Trophoblast cell (in vitro differentiated cells and primary cell): ENCODE measurements at regions not wholly inside any gene's neighbourhood (a gene's known extent, or its start where the extent isn't known, plus 50 kb on each side); places are given as distances from the start of the nearest gene placed in this dataset.

ENCODE experiments used
- DNase-seq, 2 donors: peaks; one replicate each; pipeline ENCODE4 v3.0.0-alpha.2; 2016
- H2AFZ ChIP-seq: 2 replicates; pipeline ENCODE4 v1.6.1; 2013; ENCODE audit warnings: low read length, moderate library complexity, mild to moderate bottlenecking; ENCODE audit not compliant: insufficient read depth, poor library complexity
- H2AK5ac ChIP-seq: 2 replicates; pipeline ENCODE4 v1.6.1; 2013; ENCODE audit warnings: mild to moderate bottlenecking, low read length
- H2BK120ac ChIP-seq: 2 replicates; pipeline ENCODE4 v1.6.1; 2013; ENCODE audit warnings: low read length, mild to moderate bottlenecking, moderate library complexity; ENCODE audit not compliant: insufficient read depth, poor library complexity
- H2BK12ac ChIP-seq: 2 replicates; pipeline ENCODE4 v1.6.1; 2013; ENCODE audit warnings: mild to moderate bottlenecking, low read length, moderate library complexity
- H2BK5ac ChIP-seq: 2 replicates; pipeline ENCODE4 v1.6.1; 2013; ENCODE audit warnings: low read length, low read depth, moderate library complexity, mild to moderate bottlenecking; ENCODE audit not compliant: poor library complexity
- H3K14ac ChIP-seq: 2 replicates; pipeline ENCODE4 v1.6.1; 2013; ENCODE audit warnings: mild to moderate bottlenecking, low read length
- H3K18ac ChIP-seq: 2 replicates; pipeline ENCODE4 v1.6.1; 2013; ENCODE audit warnings: mild to moderate bottlenecking, low read length
- H3K23ac ChIP-seq: 2 replicates; pipeline ENCODE4 v1.6.1; 2013; ENCODE audit warnings: low read length
- H3K27ac ChIP-seq: 2 replicates; pipeline ENCODE4 v1.5.1; 2013; ENCODE audit warnings: low read depth, mild to moderate bottlenecking, inconsistent platforms, low read length, moderate library complexity
- H3K27me3 ChIP-seq: 2 replicates; pipeline ENCODE4 v1.6.1; 2013; ENCODE audit warnings: inconsistent platforms, mild to moderate bottlenecking, low read length, moderate library complexity; ENCODE audit not compliant: insufficient read depth
- H3K36me3 ChIP-seq, 2 experiments: 1 replicate in 1 of 2; 2 replicates in 1 of 2; pipeline ENCODE4 v1.6.1; 2013; ENCODE audit warnings: low read length in 2 of 2, mild to moderate bottlenecking in 2 of 2, moderate library complexity in 1 of 2; ENCODE audit not compliant: insufficient read depth in 2 of 2, control insufficient read depth in 1 of 2
- H3K4ac ChIP-seq: 2 replicates; pipeline ENCODE4 v1.6.1; 2013; ENCODE audit warnings: low read depth, mild to moderate bottlenecking, low read length, moderate library complexity
- H3K4me1 ChIP-seq, 2 experiments: 1 replicate in 1 of 2; 2 replicates in 1 of 2; pipeline ENCODE4 v1.6.1; 2013; ENCODE audit warnings: low read length in 2 of 2, mild to moderate bottlenecking in 2 of 2, moderate library complexity in 1 of 2; ENCODE audit not compliant: insufficient read depth in 2 of 2, control insufficient read depth in 1 of 2
- H3K4me2 ChIP-seq: 2 replicates; pipeline ENCODE4 v1.6.1; 2013; ENCODE audit warnings: inconsistent platforms, mild to moderate bottlenecking, low read length, moderate library complexity
- H3K4me3 ChIP-seq: 2 replicates; pipeline ENCODE4 v1.5.1; 2013; ENCODE audit warnings: mild to moderate bottlenecking, low read depth, low read length, inconsistent platforms
- H3K79me1 ChIP-seq: one replicate; pipeline ENCODE4 v1.6.1; 2013; ENCODE audit warnings: low read length
- H3K79me2 ChIP-seq: 2 replicates; pipeline ENCODE4 v1.6.1; 2013; ENCODE audit warnings: low read length, mild to moderate bottlenecking; ENCODE audit not compliant: control insufficient read depth, insufficient read depth, poor library complexity
- H3K9ac ChIP-seq: 2 replicates; pipeline ENCODE4 v1.6.1; 2013; ENCODE audit warnings: mild to moderate bottlenecking, low read length
- H3K9me3 ChIP-seq: 2 replicates; pipeline ENCODE4 v1.6.1; 2013; ENCODE audit warnings: low read depth, mild to moderate bottlenecking, control low read depth, inconsistent platforms, low read length; ENCODE audit not compliant: insufficient read depth
- H4K12ac ChIP-seq: 2 replicates; pipeline ENCODE4 v1.6.1; 2013; ENCODE audit warnings: low read depth, mild to moderate bottlenecking, low read length, moderate library complexity
- H4K8ac ChIP-seq: 2 replicates; pipeline ENCODE4 v1.6.1; 2013; ENCODE audit warnings: low read depth, mild to moderate bottlenecking, low read length, moderate library complexity
- H4K91ac ChIP-seq: one replicate; pipeline ENCODE4 v1.6.1; 2013; ENCODE audit warnings: low read depth, mild to moderate bottlenecking, low read length, moderate library complexity
- WGBS: extraction: QIAGEN DNeasy Blood & Tissue Kit; methylation state at CpG from one replicate; pipeline ENCODE4 v1.1.7; 2013; ENCODE audit warnings: missing lambda C conversion rate; ENCODE audit not compliant: insufficient read length, insufficient coverage; ENCODE audit errors: extremely low coverage; 5-methylcytosine and 5-hydroxymethylcytosine counted together

- Histone ChIP-seq H2BK120ac (no peak overlapping the region), H3K23ac (no peak overlapping the region), H4K91ac (no peak overlapping the region), H2AFZ (no peak overlapping the region), H3K14ac (no peak overlapping the region), H3K18ac (no peak overlapping the region), H3K36me3 (no peaks in the 10 kb centered on the region), H3K4me3 (no peak overlapping the region), H3K4me1 (peaks cover 0 to 4% of the 10 kb centered on the region in 2 experiments), H3K4ac (no peak overlapping the region), H2BK5ac (no peak overlapping the region), H3K79me1 (no peaks in the 10 kb centered on the region), H3K79me2 (no peaks in the 10 kb centered on the region), H3K9me3 (peaks cover 18% of the 10 kb centered on the region), H2AK5ac (no peak overlapping the region), H3K27me3 (no peaks in the 10 kb centered on the region), H4K8ac (no peak overlapping the region), H4K12ac (no peak overlapping the region), H3K27ac (no peak overlapping the region), H3K4me2 (no peak overlapping the region), H2BK12ac (no peak overlapping the region), H3K9ac (no peak overlapping the region)
- DNase-seq, result no peak
- no CpG with 5 or more reads among the region's 19 CpGs for WGBS
These were observed 90.5 kb upstream of the ZNF469 start for GRCh38 chr16:88292007-88292970.

GRCh38 chr16:88293097-88293496 lies 89.7 kb upstream of the ZNF469 start:
- no peak overlapping the region for H4K8ac ChIP-seq
- H3K14ac ChIP-seq, result no peak overlapping the region
- H3K27me3 ChIP-seq, result no peaks in the 10 kb centered on the region
- H3K9me3 ChIP-seq, result peaks cover 16% of the 10 kb centered on the region
- no peaks in the 10 kb centered on the region for H3K79me2 ChIP-seq
- no peak overlapping the region for H3K9ac ChIP-seq
- WGBS, result 100% methylated on average over 2 of the region's 4 CpGs
- H3K27ac ChIP-seq, result no peak overlapping the region
- no peak overlapping the region for H2BK12ac ChIP-seq
- no peak overlapping the region for H3K18ac ChIP-seq
- no peak overlapping the region for H2AFZ ChIP-seq
- H3K36me3 ChIP-seq, result no peaks in the 10 kb centered on the region
- no peak overlapping the region for H3K4me3 ChIP-seq
- no peak overlapping the region for H2BK5ac ChIP-seq
- H3K4ac ChIP-seq, result no peak overlapping the region
- H3K23ac ChIP-seq, result no peak overlapping the region
- H2BK120ac ChIP-seq, result no peak overlapping the region
- no peak overlapping the region for H2AK5ac ChIP-seq
- no peak for DNase-seq
- H3K4me1 ChIP-seq, result peaks cover 0 to 4% of the 10 kb centered on the region in 2 experiments
- no peaks in the 10 kb centered on the region for H3K79me1 ChIP-seq
- no peak overlapping the region for H4K12ac ChIP-seq
- H4K91ac ChIP-seq, result no peak overlapping the region
- H3K4me2 ChIP-seq, result no peak overlapping the region

DNA sequence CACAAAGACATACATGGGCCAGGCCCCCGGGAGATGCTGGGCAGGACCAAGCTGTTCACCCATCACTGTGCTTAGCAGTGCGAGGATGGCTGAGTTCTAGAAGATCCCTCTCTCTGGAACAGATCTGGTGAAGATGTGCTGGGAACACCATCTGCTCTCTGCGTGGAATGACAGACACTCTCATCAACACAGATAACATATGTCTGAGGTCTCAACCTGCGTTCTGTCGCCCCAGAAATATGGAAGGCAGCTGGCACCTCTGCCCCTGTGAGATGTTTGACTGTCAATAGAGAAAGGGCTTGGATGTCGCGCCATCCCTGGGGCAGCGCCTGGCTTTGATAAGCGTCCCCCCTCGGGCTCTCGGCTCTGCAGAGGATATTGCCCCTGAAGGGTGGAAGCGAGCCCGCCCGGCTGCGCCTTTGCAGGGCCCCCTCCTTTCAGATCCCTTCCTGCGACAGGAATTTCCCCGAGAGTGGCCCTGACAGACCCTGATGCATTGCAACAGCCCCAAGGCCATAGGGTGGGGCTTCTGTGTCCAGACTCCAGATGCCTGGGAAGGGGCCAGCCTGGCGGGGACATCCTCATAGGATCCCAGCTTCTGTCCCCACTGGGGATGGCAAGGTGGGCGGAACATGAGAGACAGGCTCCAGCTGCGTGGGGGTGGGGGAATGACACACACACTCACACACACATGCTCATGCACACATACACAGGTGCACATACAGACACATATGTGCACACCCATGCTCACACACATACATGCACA lies 86.9 kb upstream of the ZNF469 start:
- H2AK5ac ChIP-seq, result no peak overlapping the region
- no peak overlapping the region for H2BK120ac ChIP-seq
- peaks cover 14% of the 10 kb centered on the region for H3K9me3 ChIP-seq
- no peaks in the 10 kb centered on the region for H3K79me2 ChIP-seq
- peaks cover 4 to 13% of the 10 kb centered on the region in 2 experiments for H3K4me1 ChIP-seq
- no peak overlapping the region for H4K8ac ChIP-seq
- no peak overlapping the region for H4K12ac ChIP-seq
- no peak overlapping the region for H3K14ac ChIP-seq
- no peak overlapping the region for H2BK12ac ChIP-seq
- no peak overlapping the region for H3K4ac ChIP-seq
- no peak overlapping the region for H2BK5ac ChIP-seq
- H4K91ac ChIP-seq, result no peak overlapping the region
- no CpG with 5 or more reads among the region's 20 CpGs for WGBS
- no peak overlapping the region for H3K18ac ChIP-seq
- H2AFZ ChIP-seq, result no peak overlapping the region
- DNase-seq, result no peak
- peak overlapping the region; percentile 11 for H3K23ac ChIP-seq
- peaks cover 5% of the 10 kb centered on the region for H3K79me1 ChIP-seq
- no peak overlapping the region for H3K27ac ChIP-seq
- H3K4me2 ChIP-seq, result no peak overlapping the region
- H3K36me3 ChIP-seq, result no peaks in the 10 kb centered on the region
- H3K27me3 ChIP-seq, result no peaks in the 10 kb centered on the region
- peak overlapping the region; percentile 38 for H3K4me3 ChIP-seq
- no peak overlapping the region for H3K9ac ChIP-seq

DNA sequence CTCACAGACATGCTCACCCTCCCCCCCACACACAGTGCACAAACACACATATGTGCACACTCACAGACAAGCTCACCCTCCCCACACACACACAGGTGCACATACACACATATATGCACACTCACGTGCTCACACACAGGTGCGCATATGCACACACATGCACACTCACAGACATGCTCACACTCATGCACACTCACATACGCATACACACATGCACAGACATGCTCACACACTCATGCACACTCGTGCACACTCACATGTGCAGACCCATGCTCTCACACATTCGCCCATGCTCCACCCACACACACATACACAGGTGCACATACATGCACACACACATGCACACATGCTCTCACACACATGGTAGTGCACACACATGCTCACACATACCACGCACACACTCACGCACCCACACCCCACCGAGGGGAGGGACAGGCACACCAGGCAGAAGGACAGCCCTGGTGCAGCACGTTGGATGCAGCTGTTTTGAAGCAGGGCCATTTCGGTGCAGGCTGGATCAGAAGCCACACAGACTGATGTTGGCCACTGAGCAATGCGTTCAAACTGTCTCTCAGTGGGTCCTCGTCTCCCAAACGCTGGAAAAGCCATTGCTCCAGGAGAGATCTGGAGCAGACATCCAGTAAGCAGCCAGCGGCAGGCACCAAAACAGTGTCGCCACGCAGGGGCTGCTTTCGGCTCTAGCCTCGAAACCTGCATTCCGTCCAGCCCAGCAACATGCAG lies 86.2 kb upstream of the ZNF469 start:
- no CpG with 5 or more reads among the region's 19 CpGs for WGBS

More for the DNA sequence above, 86.2 kb upstream of the ZNF469 start:
- no peak overlapping the region for H3K18ac ChIP-seq
- no peak overlapping the region for H2BK120ac ChIP-seq
- H4K12ac ChIP-seq, result no peak overlapping the region
- no peak overlapping the region for H2AK5ac ChIP-seq
- H2BK12ac ChIP-seq, result no peak overlapping the region
- no peak overlapping the region for H2BK5ac ChIP-seq
- no peak overlapping the region for H2AFZ ChIP-seq
- peaks cover 4 to 13% of the 10 kb centered on the region in 2 experiments for H3K4me1 ChIP-seq
- no peaks in the 10 kb centered on the region for H3K27me3 ChIP-seq
- no peak for DNase-seq
- H3K4me2 ChIP-seq, result no peak overlapping the region
- H3K9ac ChIP-seq, result no peak overlapping the region
- H3K14ac ChIP-seq, result no peak overlapping the region
- H3K4ac ChIP-seq, result no peak overlapping the region
- H4K91ac ChIP-seq, result no peak overlapping the region
- no peaks in the 10 kb centered on the region for H3K36me3 ChIP-seq
- H3K4me3 ChIP-seq, result peak overlapping the region; percentile 38
- H3K79me2 ChIP-seq, result no peaks in the 10 kb centered on the region
- H3K27ac ChIP-seq, result no peak overlapping the region
- H3K9me3 ChIP-seq, result peaks cover 8% of the 10 kb centered on the region
- H4K8ac ChIP-seq, result no peak overlapping the region
- H3K79me1 ChIP-seq, result peaks cover 5% of the 10 kb centered on the region
- peak overlapping the region; percentile 11 for H3K23ac ChIP-seq
